ENCODE measurements at regions not wholly inside any gene's neighbourhood (a gene's known extent, or its start where the extent isn't known, plus 50 kb on each side); places are given as distances from the start of the nearest gene placed in this dataset.

DNA sequence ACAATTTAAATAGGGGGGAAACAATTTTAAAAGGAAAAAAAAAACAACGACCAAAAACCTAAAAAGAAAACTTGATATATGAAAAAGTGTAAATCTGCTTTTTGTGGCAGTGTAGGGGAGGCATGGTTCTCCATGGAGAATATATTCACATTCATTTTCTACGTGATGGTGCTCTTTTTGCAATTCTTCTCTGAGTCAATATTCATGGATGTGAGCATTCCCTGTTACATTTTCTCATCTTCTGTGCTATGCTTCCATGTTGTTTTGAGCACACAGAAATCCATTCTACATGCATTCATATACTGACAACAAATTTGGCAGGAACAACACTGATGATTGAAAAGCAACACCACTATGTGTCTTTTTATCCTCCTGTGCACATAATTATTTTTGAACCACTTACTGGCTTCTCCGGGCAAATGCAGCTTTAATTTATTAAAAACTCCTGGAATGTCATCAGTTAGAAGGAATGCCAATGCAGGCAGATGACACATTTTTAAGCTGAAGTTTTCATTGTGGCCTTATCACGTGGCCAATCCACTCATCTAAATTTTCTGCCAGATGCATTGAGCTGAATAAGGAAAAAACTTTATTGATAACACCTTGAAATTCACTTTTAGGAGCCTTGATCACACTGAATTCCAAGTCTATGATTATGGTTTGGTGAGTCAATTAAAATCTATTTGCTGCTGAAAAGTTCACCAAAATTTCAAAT lies 590.6 kb downstream of the NUF2 start:
- TF ChIP-seq, protein P1, sequence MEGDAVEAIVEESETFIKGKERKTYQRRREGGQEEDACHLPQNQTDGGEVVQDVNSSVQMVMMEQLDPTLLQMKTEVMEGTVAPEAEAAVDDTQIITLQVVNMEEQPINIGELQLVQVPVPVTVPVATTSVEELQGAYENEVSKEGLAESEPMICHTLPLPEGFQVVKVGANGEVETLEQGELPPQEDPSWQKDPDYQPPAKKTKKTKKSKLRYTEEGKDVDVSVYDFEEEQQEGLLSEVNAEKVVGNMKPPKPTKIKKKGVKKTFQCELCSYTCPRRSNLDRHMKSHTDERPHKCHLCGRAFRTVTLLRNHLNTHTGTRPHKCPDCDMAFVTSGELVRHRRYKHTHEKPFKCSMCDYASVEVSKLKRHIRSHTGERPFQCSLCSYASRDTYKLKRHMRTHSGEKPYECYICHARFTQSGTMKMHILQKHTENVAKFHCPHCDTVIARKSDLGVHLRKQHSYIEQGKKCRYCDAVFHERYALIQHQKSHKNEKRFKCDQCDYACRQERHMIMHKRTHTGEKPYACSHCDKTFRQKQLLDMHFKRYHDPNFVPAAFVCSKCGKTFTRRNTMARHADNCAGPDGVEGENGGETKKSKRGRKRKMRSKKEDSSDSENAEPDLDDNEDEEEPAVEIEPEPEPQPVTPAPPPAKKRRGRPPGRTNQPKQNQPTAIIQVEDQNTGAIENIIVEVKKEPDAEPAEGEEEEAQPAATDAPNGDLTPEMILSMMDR (IDR thresholded peaks at IDR 0.05; ENCODE audit: low read depth, low read length) = no peak
- TF ChIP-seq EZH2phosphoT487 (IDR thresholded peaks at IDR 0.05; ENCODE audit: low read depth) = no peak
- Histone ChIP-seq H4K20me1 (ENCODE audit: insufficient read depth, low read length) (no peaks in the 10 kb centered on the region), H3K79me2 (ENCODE audit: low read length) (no peaks in the 10 kb centered on the region), H3K27me3 (ENCODE audit: low read depth, low read length) (no peaks in the 10 kb centered on the region), H3K36me3 (replicated peaks; ENCODE audit: low read depth, low read length) (no peaks in the 10 kb centered on the region), H3K4me2 (ENCODE audit: low read length) (no peak overlapping the region), H3K27ac (ENCODE audit: low read length) (no peak overlapping the region), H3K9ac (ENCODE audit: low read length) (no peak overlapping the region), H3K4me3 (ENCODE audit: low read length) (no peak overlapping the region), H3K9me3 (ENCODE audit: insufficient read depth, low read length) (no peaks in the 10 kb centered on the region; the same call in 1 of the 2 replicates), H2AFZ (ENCODE audit: low read depth, low read length) (no peak overlapping the region), H3K4me1 (ENCODE audit: low read length) (no peaks in the 10 kb centered on the region)

DNA sequence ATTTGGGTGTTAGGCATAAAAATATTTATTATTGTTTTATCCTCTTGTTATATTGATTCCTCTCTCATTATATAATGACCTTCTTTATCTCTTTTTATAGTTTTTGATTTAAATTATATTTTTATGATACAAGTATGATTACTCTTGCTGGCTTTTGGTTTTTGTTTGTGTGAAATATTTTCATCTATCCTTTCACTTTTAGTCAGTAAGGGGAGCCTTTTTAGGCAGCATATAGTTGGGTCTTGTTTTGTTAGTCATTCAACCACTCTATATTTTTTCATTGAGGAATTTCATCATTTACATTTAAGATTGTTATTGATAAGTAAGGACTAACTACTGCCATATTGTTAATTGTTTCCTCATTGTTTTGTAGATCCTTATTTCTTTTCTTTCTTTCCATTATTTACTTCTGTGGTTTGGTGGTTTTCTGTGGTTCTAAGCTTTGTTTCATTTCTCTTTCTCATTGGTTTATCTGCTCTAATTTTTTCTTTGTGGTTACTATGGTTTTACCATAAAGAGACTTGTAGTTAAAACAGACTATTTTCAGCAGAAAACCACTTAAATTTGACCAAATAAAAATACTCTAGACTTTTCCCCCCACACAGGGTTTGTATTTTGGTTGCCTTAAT lies 593.1 kb downstream of the NUF2 start:
- H2AFZ ChIP-seq (ENCODE audit: low read depth, low read length) = no peak overlapping the region
- H4K20me1 ChIP-seq (ENCODE audit: insufficient read depth, low read length) = no peaks in the 10 kb centered on the region
- no peaks in the 10 kb centered on the region for H3K27me3 ChIP-seq (ENCODE audit: low read depth, low read length)
- H3K9me3 ChIP-seq (ENCODE audit: insufficient read depth, low read length) = no peaks in the 10 kb centered on the region
- no peak overlapping the region for H3K4me3 ChIP-seq (ENCODE audit: low read length)
- no peak for TF ChIP-seq EZH2phosphoT487 (IDR thresholded peaks at IDR 0.05; ENCODE audit: low read depth)
- TF ChIP-seq, protein P1 (IDR thresholded peaks at IDR 0.05; ENCODE audit: low read depth, low read length) = no peak
- H3K4me2 ChIP-seq (ENCODE audit: low read length) = no peak overlapping the region
- no peaks in the 10 kb centered on the region for H3K4me1 ChIP-seq (ENCODE audit: low read length)
- H3K27ac ChIP-seq (ENCODE audit: low read length) = no peak overlapping the region
- H3K36me3 ChIP-seq (replicated peaks; ENCODE audit: low read depth, low read length) = no peaks in the 10 kb centered on the region
- H3K79me2 ChIP-seq (ENCODE audit: low read length) = no peaks in the 10 kb centered on the region
- no peak overlapping the region for H3K9ac ChIP-seq (ENCODE audit: low read length)

DNA sequence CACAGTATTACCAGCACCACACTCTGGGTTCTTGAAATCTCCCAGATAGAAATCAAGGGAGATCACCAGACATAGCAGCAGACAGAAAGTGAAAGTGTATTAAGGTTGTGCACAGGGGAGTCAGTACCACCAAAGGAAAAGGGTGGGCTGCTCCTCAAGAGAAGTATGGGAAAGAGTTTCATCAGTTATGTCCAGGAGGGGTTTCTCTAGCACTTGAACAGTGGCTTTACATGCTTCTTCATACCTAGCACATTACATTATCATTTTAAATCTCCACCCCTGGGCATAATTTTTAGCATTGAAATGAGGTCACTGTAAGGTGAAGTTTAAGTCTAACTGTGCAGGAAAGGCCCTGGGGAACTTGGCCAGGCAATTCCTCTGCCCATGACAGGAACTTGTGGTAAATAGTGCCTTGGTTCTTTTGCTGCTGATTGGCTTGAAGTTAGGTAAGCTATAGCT lies 601.0 kb downstream of the NUF2 start:
- H2AFZ ChIP-seq (ENCODE audit: low read depth, low read length) = no peak overlapping the region
- H3K9ac ChIP-seq (ENCODE audit: low read length) = no peak overlapping the region
- no peak overlapping the region for H3K27ac ChIP-seq (ENCODE audit: low read length)
- H3K36me3 ChIP-seq (replicated peaks; ENCODE audit: low read depth, low read length) = no peaks in the 10 kb centered on the region
- no peak overlapping the region for H3K4me2 ChIP-seq (ENCODE audit: low read length)
- H3K9me3 ChIP-seq (ENCODE audit: insufficient read depth, low read length) = no peaks in the 10 kb centered on the region
- no peak overlapping the region for H3K4me3 ChIP-seq (ENCODE audit: low read length)
- TF ChIP-seq, protein P1 (IDR thresholded peaks at IDR 0.05; ENCODE audit: low read depth, low read length) = no peak
- no peak for TF ChIP-seq EZH2phosphoT487 (IDR thresholded peaks at IDR 0.05; ENCODE audit: low read depth)
- H4K20me1 ChIP-seq (ENCODE audit: insufficient read depth, low read length) = no peaks in the 10 kb centered on the region
- no peaks in the 10 kb centered on the region for H3K4me1 ChIP-seq (ENCODE audit: low read length)
- no peaks in the 10 kb centered on the region for H3K79me2 ChIP-seq (ENCODE audit: low read length)
- no peaks in the 10 kb centered on the region for H3K27me3 ChIP-seq (ENCODE audit: low read depth, low read length)

DNA sequence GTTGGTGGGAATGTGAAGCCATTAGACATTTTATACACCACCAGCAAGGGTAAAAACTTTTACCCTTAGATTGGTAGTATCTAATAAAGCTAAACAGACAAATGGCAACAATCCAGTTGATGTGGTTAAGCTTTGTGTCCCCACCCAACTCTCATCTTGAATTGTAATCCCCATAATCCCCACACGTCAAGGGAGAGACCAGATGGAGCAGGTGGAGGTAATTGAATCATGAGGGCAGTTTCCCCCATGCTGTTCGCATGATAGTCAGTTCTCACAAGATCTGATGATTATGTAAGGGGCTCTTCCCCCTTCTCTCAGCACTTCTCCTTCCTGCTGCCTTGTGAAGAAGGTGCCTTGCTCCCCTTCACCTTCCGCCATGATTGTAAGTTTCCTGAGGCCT lies 602.3 kb downstream of the NUF2 start:
- Histone ChIP-seq H3K27ac (ENCODE audit: low read length) (no peak overlapping the region), H3K9me3 (ENCODE audit: insufficient read depth, low read length) (no peaks in the 10 kb centered on the region), H4K20me1 (ENCODE audit: insufficient read depth, low read length) (no peaks in the 10 kb centered on the region), H3K4me3 (ENCODE audit: low read length) (no peak overlapping the region), H3K9ac (ENCODE audit: low read length) (no peak overlapping the region), H3K79me2 (ENCODE audit: low read length) (no peaks in the 10 kb centered on the region), H3K4me2 (ENCODE audit: low read length) (no peak overlapping the region), H3K4me1 (ENCODE audit: low read length) (no peaks in the 10 kb centered on the region), H3K36me3 (replicated peaks; ENCODE audit: low read depth, low read length) (no peaks in the 10 kb centered on the region), H2AFZ (ENCODE audit: low read depth, low read length) (no peak overlapping the region), H3K27me3 (ENCODE audit: low read depth, low read length) (no peaks in the 10 kb centered on the region)
- TF ChIP-seq, protein P1 (IDR thresholded peaks at IDR 0.05; ENCODE audit: low read depth, low read length) = no peak
- TF ChIP-seq EZH2phosphoT487 (IDR thresholded peaks at IDR 0.05; ENCODE audit: low read depth) = no peak
